Erythroblast (primary cell): ENCODE measurements at regions not wholly inside any gene's neighbourhood (a gene's known extent, or its start where the extent isn't known, plus 50 kb on each side); places are given as distances from the start of the nearest gene placed in this dataset.
"Not testable (repeated sequence)": the region's sequence is repeated elsewhere in the genome, so short reads cannot be mapped to it uniquely, and the experiment has no call there.

ENCODE experiments used
- DNase-seq, 2 experiments: peaks; one replicate each; lab custom pipeline; 2025; lab: John Stamatoyannopoulos, UW
- GATA1 ChIP-seq: IDR thresholded peaks from 2 replicates; pipeline ENCODE4 v1.6.1; 2011; ENCODE audit warnings: low read depth, mild to moderate bottlenecking, control low read depth, low read length, moderate library complexity
- POLR2A ChIP-seq: IDR thresholded peaks from 2 replicates; pipeline ENCODE4 v1.6.1; 2011; ENCODE audit warnings: mild to moderate bottlenecking, low read length

- no peak for DNase-seq
- no peak for TF ChIP-seq GATA1
- TF ChIP-seq POLR2A, result no peak
Observed at GRCh38 chr6:68040312-68040778, 594.7 kb upstream of the ADGRB3 start.

GRCh38 chr6:68039641-68040311 lies 595.3 kb upstream of the ADGRB3 start:
- no peak for DNase-seq
- TF ChIP-seq POLR2A (no peak), GATA1 (no peak)

- no peak for TF ChIP-seq GATA1
- no peak for DNase-seq
Observed at GRCh38 chr6:68038815-68039408, 596.2 kb upstream of the ADGRB3 start.

- DNase-seq, result no peak
- TF ChIP-seq POLR2A (no peak), GATA1 (no peak)
Observed at GRCh38 chr6:68032217-68032616, 602.9 kb upstream of the ADGRB3 start.

- no peak for DNase-seq
- no peak for TF ChIP-seq GATA1
- no peak for TF ChIP-seq POLR2A
Observed at GRCh38 chr6:68031054-68031453, 604.0 kb upstream of the ADGRB3 start.

GRCh38 chr6:68026483-68026882 lies 608.6 kb upstream of the ADGRB3 start:
- TF ChIP-seq POLR2A, result no peak
- TF ChIP-seq GATA1, result no peak
- no peak for DNase-seq

- no peak for TF ChIP-seq POLR2A
- TF ChIP-seq GATA1, result no peak
- DNase-seq, result no peak
Observed at GRCh38 chr6:68025764-68026163, 609.3 kb upstream of the ADGRB3 start.

GRCh38 chr6:68024570-68025269 lies 610.4 kb upstream of the ADGRB3 start:
- DNase-seq, result no peak
- TF ChIP-seq GATA1 (no peak), POLR2A (no peak)

GRCh38 chr6:68022968-68023367 lies 612.1 kb upstream of the ADGRB3 start:
- not testable (repeated sequence) for DNase-seq

- TF ChIP-seq GATA1 (no peak), POLR2A (no peak)
- DNase-seq, result no peak
Observed at GRCh38 chr6:68013780-68014515, 621.1 kb upstream of the ADGRB3 start.

GRCh38 chr6:68012822-68013221 lies 622.3 kb upstream of the ADGRB3 start:
- TF ChIP-seq GATA1 (no peak), POLR2A (no peak)
- no peak for DNase-seq

- TF ChIP-seq POLR2A, result no peak
- TF ChIP-seq GATA1, result no peak
- no peak for DNase-seq
Observed at GRCh38 chr6:68010936-68011335, 624.1 kb upstream of the ADGRB3 start.

- TF ChIP-seq POLR2A, result no peak
- no peak for TF ChIP-seq GATA1
Observed at GRCh38 chr6:68008445-68008844, 626.6 kb upstream of the ADGRB3 start.

GRCh38 chr6:68007717-68008116 lies 627.4 kb upstream of the ADGRB3 start:
- DNase-seq, result no peak
- no peak for TF ChIP-seq GATA1
- TF ChIP-seq POLR2A, result no peak

More at GRCh38 chr6:68008445-68008844, 626.6 kb upstream of the ADGRB3 start:
- no peak for DNase-seq
